Mammary epithelial cell (primary cell): ENCODE measurements at regions not wholly inside any gene's neighbourhood (a gene's known extent, or its start where the extent isn't known, plus 50 kb on each side); places are given as distances from the start of the nearest gene placed in this dataset.

Source experiments
- CTCF ChIP-seq, 2 donors: IDR thresholded peaks in 1 of 2; conservative IDR thresholded peaks in 1 of 2; 2 replicates each; pipeline ENCODE4 v1.5.1; 2011 to 2012; ENCODE audit warnings: inconsistent platforms in 2 of 2, low read length in 2 of 2, mild to moderate bottlenecking in 2 of 2, control low read depth in 1 of 2, low read depth in 1 of 2; ENCODE audit not compliant: insufficient read depth in 1 of 2; ENCODE audit errors: extremely low read depth in 1 of 2
- EZH2 ChIP-seq: IDR thresholded peaks from 2 replicates; pipeline ENCODE4 v1.6.1; 2012; ENCODE audit warnings: low read length, inconsistent platforms, borderline replicate concordance

- TF ChIP-seq CTCF (conservative IDR thresholded peaks at IDR 0.05 in 1 of 2, IDR thresholded peaks at IDR 0.05 in 1 of 2; ENCODE audit: extremely low read depth in 1 of 2, insufficient read depth in 1 of 2, low read depth in 1 of 2, low read length in 2 of 2) (no peak), EZH2 (no peak)
Observed at GRCh38 chr5:14922456-14922855, 50.9 kb upstream of the ANKH start.
